ENCODE measurements at regions not wholly inside any gene's neighbourhood (a gene's known extent, or its start where the extent isn't known, plus 50 kb on each side); places are given as distances from the start of the nearest gene placed in this dataset.

DNA sequence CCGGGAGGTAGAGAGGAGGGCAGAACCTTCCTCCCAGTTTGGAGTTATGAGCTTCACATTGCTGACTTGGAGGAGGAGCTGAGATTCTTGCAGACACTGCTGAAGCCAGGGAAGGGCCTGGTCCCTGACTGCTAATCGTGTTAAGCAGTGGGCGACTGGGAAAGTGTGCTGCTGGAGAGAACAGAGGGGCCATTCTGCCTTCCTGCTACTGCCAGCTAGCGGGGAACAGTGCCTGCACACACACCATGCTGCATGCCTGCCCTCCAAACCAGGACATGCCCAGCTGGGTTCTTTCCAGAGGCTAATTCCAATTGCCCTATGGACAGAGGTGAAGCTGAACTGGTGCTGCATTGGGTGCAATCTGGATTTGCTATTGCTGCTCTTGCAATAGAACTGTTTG is 281.4 kb downstream of the AJAP1 start:
- TF ChIP-seq, protein P1, sequence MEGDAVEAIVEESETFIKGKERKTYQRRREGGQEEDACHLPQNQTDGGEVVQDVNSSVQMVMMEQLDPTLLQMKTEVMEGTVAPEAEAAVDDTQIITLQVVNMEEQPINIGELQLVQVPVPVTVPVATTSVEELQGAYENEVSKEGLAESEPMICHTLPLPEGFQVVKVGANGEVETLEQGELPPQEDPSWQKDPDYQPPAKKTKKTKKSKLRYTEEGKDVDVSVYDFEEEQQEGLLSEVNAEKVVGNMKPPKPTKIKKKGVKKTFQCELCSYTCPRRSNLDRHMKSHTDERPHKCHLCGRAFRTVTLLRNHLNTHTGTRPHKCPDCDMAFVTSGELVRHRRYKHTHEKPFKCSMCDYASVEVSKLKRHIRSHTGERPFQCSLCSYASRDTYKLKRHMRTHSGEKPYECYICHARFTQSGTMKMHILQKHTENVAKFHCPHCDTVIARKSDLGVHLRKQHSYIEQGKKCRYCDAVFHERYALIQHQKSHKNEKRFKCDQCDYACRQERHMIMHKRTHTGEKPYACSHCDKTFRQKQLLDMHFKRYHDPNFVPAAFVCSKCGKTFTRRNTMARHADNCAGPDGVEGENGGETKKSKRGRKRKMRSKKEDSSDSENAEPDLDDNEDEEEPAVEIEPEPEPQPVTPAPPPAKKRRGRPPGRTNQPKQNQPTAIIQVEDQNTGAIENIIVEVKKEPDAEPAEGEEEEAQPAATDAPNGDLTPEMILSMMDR (conservative IDR thresholded peaks at IDR 0.05; ENCODE audit: low read depth, low read length) = no peak
- TF ChIP-seq EZH2 (IDR thresholded peaks at IDR 0.05; ENCODE audit: low read length, unreplicated experiment) = no peak
